ENCODE measurements at regions not wholly inside any gene's neighbourhood (a gene's known extent, or its start where the extent isn't known, plus 50 kb on each side); places are given as distances from the start of the nearest gene placed in this dataset.

- no peak overlapping the region for H3K56ac ChIP-seq (replicated peaks; ENCODE audit: insufficient read length, low read depth, low read length)
- H3K4me2 ChIP-seq (ENCODE audit: insufficient read depth in 1 of 2, low read depth in 2 of 2, low read length in 2 of 2), result no peak overlapping the region
- no peak overlapping the region for H2BK120ac ChIP-seq (replicated peaks; ENCODE audit: low read depth, low read length)
- DNase-seq (ENCODE audit: low read depth in 1 of 2, low spot score in 2 of 2), result no peak
- H4K8ac ChIP-seq (ENCODE audit: extremely low read depth, insufficient read depth, low read length), result no peak overlapping the region
- H3K27me3 ChIP-seq (replicated peaks in 1 of 4; ENCODE audit: control insufficient read depth in 3 of 4, extremely low read depth in 1 of 4, insufficient read depth in 3 of 4, low read length in 3 of 4), result no peaks in the 10 kb centered on the region
- no peaks in the 10 kb centered on the region for H3K23me2 ChIP-seq (ENCODE audit: low read depth, low read length)
- H2BK5ac ChIP-seq (ENCODE audit: low read depth, low read length), result no peak overlapping the region
- no peaks in the 10 kb centered on the region for H3K9me3 ChIP-seq (ENCODE audit: insufficient read depth in 2 of 2, low read depth in 1 of 2, low read length in 1 of 2)
- no peaks in the 10 kb centered on the region for H3K79me1 ChIP-seq (ENCODE audit: low read depth, low read length)
- H3K79me2 ChIP-seq (ENCODE audit: control insufficient read depth in 1 of 2, insufficient read depth in 2 of 2, low read length in 2 of 2), result no peaks in the 10 kb centered on the region
- H3K27ac ChIP-seq (ENCODE audit: low read depth, low read length), result no peak overlapping the region
- POLR2A ChIA-PET (ENCODE audit: partially characterized antibody), result no interaction called here
- H3K36me3 ChIP-seq (ENCODE audit: control insufficient read depth in 2 of 4, insufficient read depth in 4 of 4, low read length in 3 of 4), result no peaks in the 10 kb centered on the region
- H3K4me3 ChIP-seq (ENCODE audit: extremely low read depth in 1 of 4, insufficient read depth in 2 of 4, low read depth in 3 of 4, low read length in 4 of 4), result no peak overlapping the region
- no peaks in the 10 kb centered on the region for H4K20me1 ChIP-seq (replicated peaks in 1 of 2; ENCODE audit: control insufficient read depth in 1 of 2, insufficient read depth in 2 of 2, low read length in 2 of 2)
- no peak for FAIRE-seq
- H4K5ac ChIP-seq (ENCODE audit: insufficient read length, low read depth, low read length), result no peak overlapping the region
- H3K14ac ChIP-seq (ENCODE audit: insufficient read length), result no peak overlapping the region
- CTCF ChIA-PET (ENCODE audit: partially characterized antibody), result interaction anchor here (0.8 to 6.9 kb wide), 3 partner anchors 16 to 178 kb away, joined by 3 to 41 read pairs (median 3); no protein-coding TSS in a partner anchor
- no peak overlapping the region for H2AK5ac ChIP-seq (ENCODE audit: low read depth, low read length)
- 82% methylated on average over 1 of the region's 1 CpG; no CpG with 5 or more reads in 1 of the 2 experiments for WGBS, 2 experiments (ENCODE audit: extremely low coverage in 1 of 2, insufficient coverage in 1 of 2, insufficient read length in 1 of 2, insufficient replicate concordance in 2 of 2, low coverage in 1 of 2, low lambda C conversion rate in 2 of 2, missing lambda C conversion rate in 1 of 2)
- H2BK15ac ChIP-seq (ENCODE audit: low read length), result no peak overlapping the region
- no peak overlapping the region for H3K4ac ChIP-seq (replicated peaks; ENCODE audit: insufficient read length, low read depth, low read length)
- H3K4me1 ChIP-seq (replicated peaks in 1 of 4; ENCODE audit: control insufficient read depth in 3 of 4, insufficient read depth in 4 of 4, low read length in 3 of 4), result no peaks in the 10 kb centered on the region
- no peak overlapping the region for H2AFZ ChIP-seq (ENCODE audit: low read length)
- no peak overlapping the region for H2BK20ac ChIP-seq (ENCODE audit: low read length)
- no peak overlapping the region for H3K18ac ChIP-seq (ENCODE audit: extremely low read depth, low read length)
- no peak overlapping the region for H2BK12ac ChIP-seq (ENCODE audit: low read depth, low read length)
- H3K9ac ChIP-seq (replicated peaks in 1 of 4; ENCODE audit: extremely low read depth in 1 of 4, low read depth in 3 of 4, low read length in 3 of 4), result no peak overlapping the region
- H4K91ac ChIP-seq (replicated peaks; ENCODE audit: insufficient read length, low read length), result no peak overlapping the region
- no peak overlapping the region for H3K23ac ChIP-seq (ENCODE audit: insufficient read length)
- TF ChIP-seq BACH1 (IDR thresholded peaks at IDR 0.05; ENCODE audit: low read length) (no peak), POU5F1 (IDR thresholded peaks at IDR 0.05; ENCODE audit: low read depth, low read length) (no peak), SAP30 (IDR thresholded peaks at IDR 0.05; ENCODE audit: insufficient read depth, insufficient replicate concordance, low read length) (no peak), CBX8 (IDR thresholded peaks at IDR 0.05; ENCODE audit: borderline replicate concordance, low read depth, low read length) (no peak), SRF (IDR thresholded peaks at IDR 0.05; ENCODE audit: low read depth, low read length) (no peak), PHF8 (conservative IDR thresholded peaks at IDR 0.05; ENCODE audit: low read depth, low read length) (no peak), TBP (IDR thresholded peaks at IDR 0.05; ENCODE audit: low read depth, low read length) (no peak), POLR2A (IDR thresholded peaks at IDR 0.05; ENCODE audit: control extremely low read depth in 1 of 2, low read depth in 2 of 2, low read length in 2 of 2) (no peak), EGR1 (IDR thresholded peaks at IDR 0.05; ENCODE audit: borderline replicate concordance, low read depth, low read length) (no peak), CREB1 (IDR thresholded peaks at IDR 0.05) (no peak), EP300 (IDR thresholded peaks at IDR 0.05; ENCODE audit: borderline replicate concordance in 1 of 2, low read depth in 2 of 2, low read length in 2 of 2) (no peak), JUN (IDR thresholded peaks at IDR 0.05; ENCODE audit: low read depth, low read length) (no peak), TAF7 (optimal IDR thresholded peaks at IDR 0.05; ENCODE audit: borderline replicate concordance, low read depth, low read length) (no peak)
- TF ChIP-seq, protein P1, sequence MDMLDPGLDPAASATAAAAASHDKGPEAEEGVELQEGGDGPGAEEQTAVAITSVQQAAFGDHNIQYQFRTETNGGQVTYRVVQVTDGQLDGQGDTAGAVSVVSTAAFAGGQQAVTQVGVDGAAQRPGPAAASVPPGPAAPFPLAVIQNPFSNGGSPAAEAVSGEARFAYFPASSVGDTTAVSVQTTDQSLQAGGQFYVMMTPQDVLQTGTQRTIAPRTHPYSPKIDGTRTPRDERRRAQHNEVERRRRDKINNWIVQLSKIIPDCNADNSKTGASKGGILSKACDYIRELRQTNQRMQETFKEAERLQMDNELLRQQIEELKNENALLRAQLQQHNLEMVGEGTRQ (IDR thresholded peaks at IDR 0.05; ENCODE audit: low read length), result no peak
These were observed 253.7 kb upstream of the PWP1 start for GRCh38 chr12:107431942-107432341.

Measured in H1 (cell line).